ENCODE measurements at regions not wholly inside any gene's neighbourhood (a gene's known extent, or its start where the extent isn't known, plus 50 kb on each side); places are given as distances from the start of the nearest gene placed in this dataset.

DNA sequence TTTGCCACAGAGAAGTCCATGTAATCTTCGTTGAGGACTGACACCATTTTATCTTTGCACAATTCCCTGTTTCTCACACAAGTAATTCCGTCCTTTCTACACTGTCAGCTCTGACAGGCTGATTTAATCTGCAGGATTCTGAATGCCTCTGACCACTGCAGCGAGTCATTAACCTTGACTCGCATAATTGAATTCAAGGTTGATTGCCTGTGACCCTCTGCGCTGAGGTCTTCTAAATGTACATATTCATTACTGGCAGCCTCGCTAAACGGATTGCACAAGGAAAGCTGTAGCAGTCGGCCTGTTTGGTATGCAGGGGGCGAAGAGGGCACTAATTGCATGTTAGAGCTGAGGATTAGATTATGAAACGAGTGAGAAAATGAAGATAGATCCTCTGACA is 147.8 kb downstream of the SHOX2 start:
- Histone ChIP-seq H3K4me3 (ENCODE audit: low read depth, low read length) (no peak overlapping the region), H3K27me3 (ENCODE audit: control insufficient read depth, insufficient read depth, low read length) (no peaks in the 10 kb centered on the region), H3K9me3 (ENCODE audit: control insufficient read depth, insufficient read depth, low read length) (no peaks in the 10 kb centered on the region), H3K27ac (ENCODE audit: low read depth, low read length) (no peak overlapping the region)
- CTCF ChIA-PET: no interaction called here
- no peak for TF ChIP-seq CTCF (IDR thresholded peaks at IDR 0.05; ENCODE audit: low read depth, low read length)
- DNase-seq (ENCODE audit: low read depth, low spot score): no peak
- POLR2A ChIA-PET: no interaction called here

GRCh38 chr3:157956850-157957249 is 149.4 kb downstream of the SHOX2 start:
- CTCF ChIA-PET: no interaction called here
- H3K4me3 ChIP-seq (ENCODE audit: low read depth, low read length): no peak overlapping the region
- H3K9me3 ChIP-seq (ENCODE audit: control insufficient read depth, insufficient read depth, low read length): no peaks in the 10 kb centered on the region
- no peak for DNase-seq (ENCODE audit: low read depth, low spot score)
- no peak for TF ChIP-seq CTCF (IDR thresholded peaks at IDR 0.05; ENCODE audit: low read depth, low read length)
- no peaks in the 10 kb centered on the region for H3K27me3 ChIP-seq (ENCODE audit: control insufficient read depth, insufficient read depth, low read length)
- POLR2A ChIA-PET: no interaction called here
- no peak overlapping the region for H3K27ac ChIP-seq (ENCODE audit: low read depth, low read length)

DNA sequence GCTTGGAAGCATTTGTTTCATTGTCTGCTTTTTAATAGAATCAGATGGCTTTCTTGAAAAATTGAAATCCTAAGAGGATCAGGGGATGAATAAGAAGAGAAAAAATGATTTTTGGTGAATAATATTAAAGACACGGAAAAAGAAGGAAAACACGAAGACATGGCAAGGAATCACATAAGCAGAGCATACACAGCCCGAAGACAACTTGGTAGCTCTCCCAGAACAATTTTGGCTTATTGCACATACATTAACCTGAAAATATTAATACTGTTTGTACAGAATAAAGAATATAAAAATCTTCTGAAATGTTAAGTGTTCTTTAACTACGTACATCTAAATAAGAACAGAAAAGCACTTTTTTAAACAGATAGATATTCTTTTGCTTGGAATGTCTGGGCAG is 150.0 kb downstream of the SHOX2 start:
- H3K9me3 ChIP-seq (ENCODE audit: control insufficient read depth, insufficient read depth, low read length): no peaks in the 10 kb centered on the region
- ChIA-PET CTCF (interaction anchor here (1.1 kb wide), 1 partner anchor 338 kb away, joined by 4 read pairs; no protein-coding TSS in a partner anchor), POLR2A (no interaction called here)
- H3K27me3 ChIP-seq (ENCODE audit: control insufficient read depth, insufficient read depth, low read length): no peaks in the 10 kb centered on the region
- H3K27ac ChIP-seq (ENCODE audit: low read depth, low read length): no peak overlapping the region
- no peak for DNase-seq (ENCODE audit: low read depth, low spot score)
- H3K4me3 ChIP-seq (ENCODE audit: low read depth, low read length): no peak overlapping the region
- TF ChIP-seq CTCF (IDR thresholded peaks at IDR 0.05; ENCODE audit: low read depth, low read length): no peak

DNA sequence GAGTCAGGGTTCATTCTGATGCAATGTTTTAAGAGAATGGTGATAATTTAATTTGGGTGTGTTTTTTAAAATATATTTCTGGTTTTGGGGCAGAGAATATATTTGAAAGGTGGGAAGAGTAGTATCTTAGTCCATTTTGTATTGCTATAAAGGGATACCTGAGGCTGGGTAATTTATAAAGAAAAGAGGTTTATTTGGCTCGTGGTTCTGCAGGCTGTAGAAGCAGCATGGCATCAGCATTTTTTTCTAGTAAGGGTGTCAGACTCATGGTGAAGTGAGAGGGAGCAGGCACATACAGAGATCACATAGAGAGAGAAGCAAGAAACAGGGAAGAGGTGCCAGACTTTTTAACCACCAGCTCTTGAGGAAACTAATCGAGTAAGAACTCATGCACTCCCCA is 152.7 kb downstream of the SHOX2 start:
- POLR2A ChIA-PET: no interaction called here
- DNase-seq (ENCODE audit: low read depth, low spot score): no peak
- H3K4me3 ChIP-seq (ENCODE audit: low read depth, low read length): no peak overlapping the region
- CTCF ChIA-PET: no interaction called here
- TF ChIP-seq CTCF (IDR thresholded peaks at IDR 0.05; ENCODE audit: low read depth, low read length): no peak
- no peak overlapping the region for H3K27ac ChIP-seq (ENCODE audit: low read depth, low read length)
- no peaks in the 10 kb centered on the region for H3K27me3 ChIP-seq (ENCODE audit: control insufficient read depth, insufficient read depth, low read length)
- H3K9me3 ChIP-seq (ENCODE audit: control insufficient read depth, insufficient read depth, low read length): no peaks in the 10 kb centered on the region

DNA sequence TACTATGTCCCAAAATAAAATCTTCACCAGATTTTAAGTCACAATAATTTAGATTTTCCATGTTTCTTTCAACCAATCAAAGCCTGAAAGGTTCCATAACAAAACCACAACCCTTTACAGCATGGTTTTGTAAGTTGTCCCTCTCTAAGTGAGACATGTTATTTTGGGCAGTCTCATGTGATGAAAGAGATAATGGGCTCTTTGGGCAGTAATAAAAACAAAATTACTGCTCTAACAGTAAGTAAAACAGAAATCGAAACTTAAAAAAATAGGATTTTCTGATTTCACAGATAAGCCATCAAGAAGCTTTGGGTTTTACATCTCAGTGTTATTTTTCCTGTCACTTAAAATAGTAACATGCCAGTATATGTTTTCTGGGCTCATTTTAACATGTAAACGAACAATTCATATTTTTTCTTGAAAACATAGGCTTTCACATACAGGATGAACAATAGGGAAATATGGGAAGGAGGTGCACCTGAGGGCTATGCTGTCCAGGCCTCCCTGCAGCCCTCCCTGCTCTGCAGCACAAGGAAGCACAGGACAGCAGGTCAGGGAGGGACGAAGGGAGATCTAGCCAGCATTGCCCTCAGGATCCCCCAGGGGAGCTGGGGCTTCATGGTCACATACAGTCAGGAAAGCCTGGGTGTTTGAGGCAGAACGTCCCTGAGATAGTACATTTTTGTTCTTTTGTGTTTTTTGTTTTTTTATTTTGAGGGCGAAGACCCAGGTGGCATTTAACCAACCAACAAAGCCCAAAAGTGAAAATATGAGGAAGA is 157.4 kb downstream of the SHOX2 start:
- ChIA-PET POLR2A (no interaction called here), CTCF (interaction anchor here (0.6 kb wide), 2 partner anchors 331 to 401 kb away, joined by 3 read pairs; no protein-coding TSS in a partner anchor)
- DNase-seq (ENCODE audit: low read depth, low spot score): no peak
- H3K9me3 ChIP-seq (ENCODE audit: control insufficient read depth, insufficient read depth, low read length): no peaks in the 10 kb centered on the region
- H3K27ac ChIP-seq (ENCODE audit: low read depth, low read length): no peak overlapping the region
- no peak for TF ChIP-seq CTCF (IDR thresholded peaks at IDR 0.05; ENCODE audit: low read depth, low read length)
- no peaks in the 10 kb centered on the region for H3K27me3 ChIP-seq (ENCODE audit: control insufficient read depth, insufficient read depth, low read length)
- H3K4me3 ChIP-seq (ENCODE audit: low read depth, low read length): no peak overlapping the region

Data from AG04450 (cell line).